ENCODE measurements at regions not wholly inside any gene's neighbourhood (a gene's known extent, or its start where the extent isn't known, plus 50 kb on each side); places are given as distances from the start of the nearest gene placed in this dataset.

DNA sequence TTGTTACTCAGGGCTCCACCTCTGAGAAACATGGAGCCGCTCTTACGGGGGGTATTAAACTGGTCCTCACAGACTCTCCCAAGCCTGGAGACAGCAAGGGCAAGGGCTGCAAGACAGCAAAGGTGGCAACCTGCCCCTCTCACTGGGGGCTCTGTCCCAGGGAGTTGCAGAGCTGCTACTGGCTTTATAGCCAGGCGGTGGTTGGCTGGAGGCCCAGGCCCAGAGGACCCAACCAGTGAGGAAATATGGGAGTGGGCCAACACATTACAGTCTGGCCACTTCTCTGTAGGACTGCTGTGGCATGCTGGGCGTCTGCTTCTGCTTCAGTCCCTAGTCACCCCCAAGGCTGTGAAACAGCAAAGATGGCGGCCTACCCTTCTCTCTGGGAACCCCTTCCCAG lies 597.2 kb downstream of the LRRC70 start:
- DNase-seq (ENCODE audit: low read depth, low spot score) = no peak

DNA sequence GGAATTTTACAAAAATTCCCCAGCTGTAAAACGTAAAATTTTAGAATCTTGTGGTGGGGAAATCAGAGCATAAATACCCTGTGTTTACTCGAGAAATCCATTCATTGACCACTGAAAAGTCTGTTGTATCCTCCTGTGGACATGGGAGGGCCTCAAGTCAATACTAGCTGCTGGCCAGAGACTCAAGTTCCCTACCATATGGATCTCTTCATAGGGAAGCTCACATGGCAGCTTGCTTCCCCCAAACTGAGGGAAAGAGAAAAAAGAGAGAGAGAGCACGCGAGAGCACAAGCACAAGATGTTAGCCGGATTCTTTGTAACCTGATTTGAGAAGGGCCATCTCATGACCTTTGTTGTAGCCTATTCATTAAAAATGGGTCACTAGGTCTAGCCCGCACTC lies 591.9 kb downstream of the LRRC70 start:
- H3K9ac ChIP-seq (ENCODE audit: insufficient read length) = no peak overlapping the region
- no peaks in the 10 kb centered on the region for H3K9me3 ChIP-seq (ENCODE audit: low read depth, low read length)
- no peak overlapping the region for H3K4me3 ChIP-seq
- TF ChIP-seq EZH2 (IDR thresholded peaks at IDR 0.05) (no peak), POLR2AphosphoS5 (IDR thresholded peaks at IDR 0.05; ENCODE audit: borderline replicate concordance, low read depth, low read length) (no peak), FOXP2 (optimal IDR thresholded peaks at IDR 0.05; ENCODE audit: control extremely low read depth, extremely low read length, insufficient read depth) (no peak)
- H3K36me3 ChIP-seq (ENCODE audit: insufficient read depth, low read length) = no peaks in the 10 kb centered on the region
- DNase-seq (ENCODE audit: low read depth, low spot score) = no peak
- no peak overlapping the region for H3K27ac ChIP-seq

More for the DNA sequence above, 597.2 kb downstream of the LRRC70 start:
- Histone ChIP-seq H3K27ac (no peak overlapping the region), H3K36me3 (ENCODE audit: insufficient read depth, low read length) (no peaks in the 10 kb centered on the region), H3K9ac (ENCODE audit: insufficient read length) (no peak overlapping the region), H3K4me3 (no peak overlapping the region), H3K9me3 (ENCODE audit: low read depth, low read length) (no peaks in the 10 kb centered on the region)
- no peak for TF ChIP-seq FOXP2 (optimal IDR thresholded peaks at IDR 0.05; ENCODE audit: control extremely low read depth, extremely low read length, insufficient read depth)
- TF ChIP-seq EZH2 (IDR thresholded peaks at IDR 0.05) = no peak
- TF ChIP-seq POLR2AphosphoS5 (IDR thresholded peaks at IDR 0.05; ENCODE audit: borderline replicate concordance, low read depth, low read length) = no peak

DNA sequence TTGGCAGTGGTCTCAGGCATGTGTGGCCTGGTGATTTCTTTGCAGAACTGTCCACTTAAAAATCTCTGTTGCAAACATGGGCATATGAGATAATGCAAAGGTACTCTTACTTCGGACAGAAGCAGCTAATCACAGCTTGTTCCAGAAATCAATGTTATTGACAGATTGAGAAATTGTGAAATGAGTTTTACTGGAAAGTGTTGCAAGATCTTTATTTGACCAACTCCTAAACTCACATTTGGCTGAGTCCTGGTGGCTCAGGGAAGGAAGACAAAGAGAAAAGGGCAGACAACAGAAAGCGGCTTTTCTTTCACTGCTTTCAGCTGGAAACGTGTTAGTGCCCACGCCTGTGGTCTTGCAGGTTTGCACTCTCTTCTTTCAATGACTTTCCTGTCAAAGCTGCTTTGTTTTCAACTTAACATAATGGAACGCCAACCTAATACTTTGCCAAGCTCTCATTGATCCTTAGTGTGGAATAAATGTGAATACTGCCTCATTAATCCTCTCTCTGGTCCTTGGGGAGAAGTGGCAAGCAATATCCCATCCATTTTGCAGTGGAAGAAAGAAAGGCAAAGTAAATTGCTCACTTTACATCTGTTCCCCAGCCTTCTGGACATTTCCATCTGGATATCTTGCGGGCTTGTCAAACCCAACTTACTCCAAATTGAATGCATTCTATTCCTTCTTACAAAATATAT lies 586.4 kb downstream of the LRRC70 start:
- no peak overlapping the region for H3K27ac ChIP-seq
- no peak for DNase-seq (ENCODE audit: low read depth, low spot score)
- no peak overlapping the region for H3K4me3 ChIP-seq
- H3K9me3 ChIP-seq (ENCODE audit: low read depth, low read length) = no peaks in the 10 kb centered on the region
- no peak for TF ChIP-seq FOXP2 (optimal IDR thresholded peaks at IDR 0.05; ENCODE audit: control extremely low read depth, extremely low read length, insufficient read depth)
- no peak for TF ChIP-seq EZH2 (IDR thresholded peaks at IDR 0.05)
- TF ChIP-seq POLR2AphosphoS5 (IDR thresholded peaks at IDR 0.05; ENCODE audit: borderline replicate concordance, low read depth, low read length) = no peak
- H3K9ac ChIP-seq (ENCODE audit: insufficient read length) = no peak overlapping the region
- no peaks in the 10 kb centered on the region for H3K36me3 ChIP-seq (ENCODE audit: insufficient read depth, low read length)

DNA sequence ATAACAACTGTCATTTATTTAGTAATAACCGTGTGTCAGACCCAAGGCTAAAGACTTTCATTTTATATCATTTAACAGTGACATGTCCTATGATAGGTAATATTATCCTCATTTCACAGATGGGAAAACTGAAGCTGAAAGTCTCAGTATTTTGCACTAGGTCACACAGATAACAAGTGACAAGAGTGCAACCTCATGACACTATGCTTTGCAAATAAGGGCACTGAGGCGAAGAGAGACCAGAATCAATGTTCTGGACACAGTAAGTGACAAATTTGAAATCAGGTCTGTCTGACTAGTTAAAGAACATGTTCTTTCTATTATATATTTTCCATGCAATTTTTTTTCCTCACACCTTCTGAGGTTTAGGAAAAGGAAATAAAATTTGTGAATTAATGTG lies 585.7 kb downstream of the LRRC70 start:
- no peak for DNase-seq (ENCODE audit: low read depth, low spot score)
- Histone ChIP-seq H3K27ac (no peak overlapping the region), H3K9ac (ENCODE audit: insufficient read length) (no peak overlapping the region), H3K36me3 (ENCODE audit: insufficient read depth, low read length) (no peaks in the 10 kb centered on the region), H3K4me3 (no peak overlapping the region), H3K9me3 (ENCODE audit: low read depth, low read length) (no peaks in the 10 kb centered on the region)
- no peak for TF ChIP-seq POLR2AphosphoS5 (IDR thresholded peaks at IDR 0.05; ENCODE audit: borderline replicate concordance, low read depth, low read length)
- no peak for TF ChIP-seq FOXP2 (optimal IDR thresholded peaks at IDR 0.05; ENCODE audit: control extremely low read depth, extremely low read length, insufficient read depth)
- TF ChIP-seq EZH2 (IDR thresholded peaks at IDR 0.05) = no peak

DNA sequence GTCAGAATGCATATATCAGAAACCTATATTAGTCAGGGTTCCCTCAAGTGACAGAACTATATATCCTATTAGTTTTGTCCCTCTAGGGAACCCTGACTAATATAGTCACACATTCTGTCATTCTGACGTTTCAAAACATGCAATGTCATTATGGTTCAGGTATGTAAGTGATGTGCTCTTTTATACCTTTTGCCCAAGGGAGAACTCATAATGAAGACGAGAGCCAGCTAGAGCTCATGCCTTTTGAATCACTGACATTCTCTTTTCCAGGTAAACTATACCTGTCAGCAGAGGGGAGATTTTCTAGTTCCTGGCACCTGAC lies 576.7 kb downstream of the LRRC70 start:
- Histone ChIP-seq H3K36me3 (ENCODE audit: insufficient read depth, low read length) (no peaks in the 10 kb centered on the region), H3K9ac (ENCODE audit: insufficient read length) (no peak overlapping the region), H3K27ac (no peak overlapping the region), H3K4me3 (no peak overlapping the region), H3K9me3 (ENCODE audit: low read depth, low read length) (no peaks in the 10 kb centered on the region)
- TF ChIP-seq EZH2 (IDR thresholded peaks at IDR 0.05) = no peak
- TF ChIP-seq POLR2AphosphoS5 (IDR thresholded peaks at IDR 0.05; ENCODE audit: borderline replicate concordance, low read depth, low read length) = no peak
- TF ChIP-seq FOXP2 (optimal IDR thresholded peaks at IDR 0.05; ENCODE audit: control extremely low read depth, extremely low read length, insufficient read depth) = no peak
- no peak for DNase-seq (ENCODE audit: low read depth, low spot score)

DNA sequence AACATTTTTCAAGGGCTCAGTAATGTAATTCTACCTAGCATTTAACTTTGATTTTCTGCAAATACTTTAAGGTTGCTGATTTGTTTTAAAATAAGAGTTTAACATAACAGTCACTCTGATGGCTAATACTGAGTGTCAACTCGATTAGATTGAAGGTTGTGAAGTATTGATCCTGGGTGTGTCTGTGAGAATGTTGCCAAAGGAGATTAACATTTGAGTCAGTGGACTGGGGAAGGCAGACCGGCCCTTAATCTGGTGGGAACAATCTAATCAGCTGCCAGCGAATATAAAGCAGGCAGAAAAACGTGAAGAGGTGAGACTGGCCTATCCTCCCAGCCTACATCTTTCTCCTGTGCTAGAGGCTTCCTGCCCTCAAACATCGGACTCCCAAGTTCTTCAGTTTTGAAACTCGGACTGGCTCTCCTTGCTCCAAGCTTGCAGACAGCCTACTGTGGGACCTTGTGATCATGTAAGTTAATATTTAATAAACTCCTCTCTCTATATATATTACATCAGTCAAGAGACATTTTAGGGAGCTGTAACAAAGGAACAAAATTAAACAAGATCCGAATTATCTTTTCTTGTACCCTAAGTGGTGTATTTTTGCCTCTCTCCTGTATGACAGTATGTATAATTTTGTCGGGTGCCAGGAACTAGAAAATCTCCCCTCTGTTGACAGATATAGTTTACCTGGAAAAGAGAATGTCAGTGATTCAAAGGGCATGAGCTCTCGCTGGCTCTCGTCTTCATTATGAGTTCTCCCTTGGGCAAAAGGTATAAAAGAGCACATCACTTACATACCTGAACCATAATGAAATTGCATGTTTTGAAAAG lies 576.1 kb downstream of the LRRC70 start:
- Histone ChIP-seq H3K4me3 (no peak overlapping the region), H3K9ac (ENCODE audit: insufficient read length) (no peak overlapping the region), H3K9me3 (ENCODE audit: low read depth, low read length) (no peaks in the 10 kb centered on the region), H3K27ac (no peak overlapping the region), H3K36me3 (ENCODE audit: insufficient read depth, low read length) (no peaks in the 10 kb centered on the region)
- TF ChIP-seq EZH2 (IDR thresholded peaks at IDR 0.05) (no peak), POLR2AphosphoS5 (IDR thresholded peaks at IDR 0.05; ENCODE audit: borderline replicate concordance, low read depth, low read length) (no peak), FOXP2 (optimal IDR thresholded peaks at IDR 0.05; ENCODE audit: control extremely low read depth, extremely low read length, insufficient read depth) (no peak)
- no peak for DNase-seq (ENCODE audit: low read depth, low spot score)

DNA sequence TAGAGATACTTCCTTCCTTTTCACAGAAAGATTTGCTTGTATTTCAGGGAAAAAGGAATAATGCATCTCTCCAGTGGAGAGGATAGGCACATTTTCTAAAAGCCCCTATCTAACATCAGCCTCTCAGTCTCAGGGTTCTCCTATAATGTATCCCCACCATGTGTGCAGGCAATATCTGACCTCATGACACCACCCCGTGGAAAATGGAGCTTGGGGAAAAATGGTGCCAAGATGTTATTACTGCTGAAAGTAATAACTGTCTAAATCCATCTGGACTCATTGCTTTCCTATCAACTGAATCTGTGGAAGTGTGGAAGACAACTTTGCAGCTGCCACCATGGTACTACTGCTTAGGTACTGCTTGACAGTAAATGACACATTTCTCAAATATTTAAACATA lies 574.3 kb downstream of the LRRC70 start:
- H3K36me3 ChIP-seq (ENCODE audit: insufficient read depth, low read length) = no peaks in the 10 kb centered on the region
- H3K4me3 ChIP-seq = no peak overlapping the region
- TF ChIP-seq POLR2AphosphoS5 (IDR thresholded peaks at IDR 0.05; ENCODE audit: borderline replicate concordance, low read depth, low read length) (no peak), EZH2 (IDR thresholded peaks at IDR 0.05) (no peak), FOXP2 (optimal IDR thresholded peaks at IDR 0.05; ENCODE audit: control extremely low read depth, extremely low read length, insufficient read depth) (no peak)
- no peak for DNase-seq (ENCODE audit: low read depth, low spot score)
- no peak overlapping the region for H3K27ac ChIP-seq
- H3K9ac ChIP-seq (ENCODE audit: insufficient read length) = no peak overlapping the region
- H3K9me3 ChIP-seq (ENCODE audit: low read depth, low read length) = no peaks in the 10 kb centered on the region

DNA sequence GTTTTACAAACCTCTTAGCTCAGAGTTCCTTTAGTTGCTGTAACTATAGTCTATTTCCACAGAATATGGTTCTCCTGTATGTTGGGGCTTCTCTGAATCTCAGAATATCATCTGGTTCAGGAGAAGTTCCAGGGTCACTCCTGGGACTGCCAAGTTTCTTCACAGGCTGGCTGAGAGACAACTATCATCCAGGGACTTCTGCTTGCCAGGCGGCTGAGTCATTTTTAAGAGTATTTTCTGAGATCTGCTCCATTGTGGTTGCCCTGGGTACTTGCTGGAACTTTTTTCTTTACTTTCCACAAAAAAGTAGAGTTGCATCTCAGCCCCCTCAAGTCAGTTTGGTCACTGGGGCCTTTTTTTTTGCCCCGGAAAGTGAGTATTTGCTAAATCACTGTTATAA lies 566.5 kb downstream of the LRRC70 start:
- no peak for DNase-seq (ENCODE audit: low read depth, low spot score)
- Histone ChIP-seq H3K27ac (no peak overlapping the region), H3K9me3 (ENCODE audit: low read depth, low read length) (no peaks in the 10 kb centered on the region), H3K4me3 (no peak overlapping the region), H3K9ac (ENCODE audit: insufficient read length) (no peak overlapping the region), H3K36me3 (ENCODE audit: insufficient read depth, low read length) (no peaks in the 10 kb centered on the region)
- TF ChIP-seq EZH2 (IDR thresholded peaks at IDR 0.05) (no peak), POLR2AphosphoS5 (IDR thresholded peaks at IDR 0.05; ENCODE audit: borderline replicate concordance, low read depth, low read length) (no peak), FOXP2 (optimal IDR thresholded peaks at IDR 0.05; ENCODE audit: control extremely low read depth, extremely low read length, insufficient read depth) (no peak)

Data from SK-N-MC (cell line).